ENCODE measurements at regions not wholly inside any gene's neighbourhood (a gene's known extent, or its start where the extent isn't known, plus 50 kb on each side); places are given as distances from the start of the nearest gene placed in this dataset.

GRCh38 chr16:76175718-76176117 is 101.5 kb upstream of the CNTNAP4 start:
- Histone ChIP-seq H3K27me3 (ENCODE audit: insufficient read depth) (no peaks in the 10 kb centered on the region), H3K4me2 (no peak overlapping the region), H4K20me1 (replicated peaks; ENCODE audit: insufficient read depth) (no peaks in the 10 kb centered on the region), H3K79me2 (replicated peaks; ENCODE audit: insufficient read depth) (no peaks in the 10 kb centered on the region), H3F3A (replicated peaks; ENCODE audit: low read depth) (no peaks in the 10 kb centered on the region), H2AFZ (no peak overlapping the region), H3K27ac (ENCODE audit: low read depth) (no peak overlapping the region), H3K9me2 (ENCODE audit: insufficient read depth) (no peaks in the 10 kb centered on the region), H3K36me3 (ENCODE audit: insufficient read depth) (no peaks in the 10 kb centered on the region), H3K4me3 (no peak overlapping the region), H3K4me1 (ENCODE audit: insufficient read depth) (no peaks in the 10 kb centered on the region)
- ATAC-seq (no peak), DNase-seq (ENCODE audit: low spot score) (no peak)
- Mint-ChIP-seq H3K9me3 (peaks cover 68% of the 10 kb centered on the region), H3K36me3 (ENCODE audit: low read depth) (no peaks in the 10 kb centered on the region; the same call in 2 of the 3 replicates), H3K4me3 (no peak overlapping the region), H3K27me3 (ENCODE audit: insufficient read depth, low read depth, poor library complexity) (peaks cover 1% of the 10 kb centered on the region), H3K27ac (no peak overlapping the region), H3K4me1 (no peaks in the 10 kb centered on the region)
- no peak for TF ChIP-seq NANOG (IDR thresholded peaks at IDR 0.05; ENCODE audit: borderline replicate concordance)
- TF ChIP-seq, protein P1, sequence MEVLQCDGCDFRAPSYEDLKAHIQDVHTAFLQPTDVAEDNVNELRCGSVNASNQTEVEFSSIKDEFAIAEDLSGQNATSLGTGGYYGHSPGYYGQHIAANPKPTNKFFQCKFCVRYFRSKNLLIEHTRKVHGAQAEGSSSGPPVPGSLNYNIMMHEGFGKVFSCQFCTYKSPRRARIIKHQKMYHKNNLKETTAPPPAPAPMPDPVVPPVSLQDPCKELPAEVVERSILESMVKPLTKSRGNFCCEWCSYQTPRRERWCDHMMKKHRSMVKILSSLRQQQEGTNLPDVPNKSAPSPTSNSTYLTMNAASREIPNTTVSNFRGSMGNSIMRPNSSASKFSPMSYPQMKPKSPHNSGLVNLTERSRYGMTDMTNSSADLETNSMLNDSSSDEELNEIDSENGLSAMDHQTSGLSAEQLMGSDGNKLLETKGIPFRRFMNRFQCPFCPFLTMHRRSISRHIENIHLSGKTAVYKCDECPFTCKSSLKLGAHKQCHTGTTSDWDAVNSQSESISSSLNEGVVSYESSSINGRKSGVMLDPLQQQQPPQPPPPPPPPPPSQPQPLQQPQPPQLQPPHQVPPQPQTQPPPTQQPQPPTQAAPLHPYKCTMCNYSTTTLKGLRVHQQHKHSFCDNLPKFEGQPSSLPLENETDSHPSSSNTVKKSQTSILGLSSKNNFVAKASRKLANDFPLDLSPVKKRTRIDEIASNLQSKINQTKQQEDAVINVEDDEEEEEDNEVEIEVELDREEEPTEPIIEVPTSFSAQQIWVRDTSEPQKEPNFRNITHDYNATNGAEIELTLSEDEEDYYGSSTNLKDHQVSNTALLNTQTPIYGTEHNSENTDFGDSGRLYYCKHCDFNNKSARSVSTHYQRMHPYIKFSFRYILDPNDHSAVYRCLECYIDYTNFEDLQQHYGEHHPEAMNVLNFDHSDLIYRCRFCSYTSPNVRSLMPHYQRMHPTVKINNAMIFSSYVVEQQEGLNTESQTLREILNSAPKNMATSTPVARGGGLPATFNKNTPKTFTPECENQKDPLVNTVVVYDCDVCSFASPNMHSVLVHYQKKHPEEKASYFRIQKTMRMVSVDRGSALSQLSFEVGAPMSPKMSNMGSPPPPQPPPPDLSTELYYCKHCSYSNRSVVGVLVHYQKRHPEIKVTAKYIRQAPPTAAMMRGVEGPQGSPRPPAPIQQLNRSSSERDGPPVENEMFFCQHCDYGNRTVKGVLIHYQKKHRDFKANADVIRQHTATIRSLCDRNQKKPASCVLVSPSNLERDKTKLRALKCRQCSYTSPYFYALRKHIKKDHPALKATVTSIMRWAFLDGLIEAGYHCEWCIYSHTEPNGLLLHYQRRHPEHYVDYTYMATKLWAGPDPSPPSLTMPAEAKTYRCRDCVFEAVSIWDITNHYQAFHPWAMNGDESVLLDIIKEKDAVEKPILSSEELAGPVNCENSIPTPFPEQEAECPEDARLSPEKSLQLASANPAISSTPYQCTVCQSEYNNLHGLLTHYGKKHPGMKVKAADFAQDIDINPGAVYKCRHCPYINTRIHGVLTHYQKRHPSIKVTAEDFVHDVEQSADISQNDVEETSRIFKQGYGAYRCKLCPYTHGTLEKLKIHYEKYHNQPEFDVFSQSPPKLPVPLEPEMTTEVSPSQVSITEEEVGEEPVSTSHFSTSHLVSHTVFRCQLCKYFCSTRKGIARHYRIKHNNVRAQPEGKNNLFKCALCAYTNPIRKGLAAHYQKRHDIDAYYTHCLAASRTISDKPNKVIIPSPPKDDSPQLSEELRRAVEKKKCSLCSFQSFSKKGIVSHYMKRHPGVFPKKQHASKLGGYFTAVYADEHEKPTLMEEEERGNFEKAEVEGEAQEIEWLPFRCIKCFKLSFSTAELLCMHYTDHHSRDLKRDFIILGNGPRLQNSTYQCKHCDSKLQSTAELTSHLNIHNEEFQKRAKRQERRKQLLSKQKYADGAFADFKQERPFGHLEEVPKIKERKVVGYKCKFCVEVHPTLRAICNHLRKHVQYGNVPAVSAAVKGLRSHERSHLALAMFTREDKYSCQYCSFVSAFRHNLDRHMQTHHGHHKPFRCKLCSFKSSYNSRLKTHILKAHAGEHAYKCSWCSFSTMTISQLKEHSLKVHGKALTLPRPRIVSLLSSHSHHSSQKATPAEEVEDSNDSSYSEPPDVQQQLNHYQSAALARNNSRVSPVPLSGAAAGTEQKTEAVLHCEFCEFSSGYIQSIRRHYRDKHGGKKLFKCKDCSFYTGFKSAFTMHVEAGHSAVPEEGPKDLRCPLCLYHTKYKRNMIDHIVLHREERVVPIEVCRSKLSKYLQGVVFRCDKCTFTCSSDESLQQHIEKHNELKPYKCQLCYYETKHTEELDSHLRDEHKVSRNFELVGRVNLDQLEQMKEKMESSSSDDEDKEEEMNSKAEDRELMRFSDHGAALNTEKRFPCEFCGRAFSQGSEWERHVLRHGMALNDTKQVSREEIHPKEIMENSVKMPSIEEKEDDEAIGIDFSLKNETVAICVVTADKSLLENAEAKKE (CRISPR knock-in tag; IDR thresholded peaks at IDR 0.05): no peak
- no peak for TF ChIP-seq STAT1 (IDR thresholded peaks at IDR 0.05; ENCODE audit: unreplicated experiment)
- TF ChIP-seq, protein P2, sequence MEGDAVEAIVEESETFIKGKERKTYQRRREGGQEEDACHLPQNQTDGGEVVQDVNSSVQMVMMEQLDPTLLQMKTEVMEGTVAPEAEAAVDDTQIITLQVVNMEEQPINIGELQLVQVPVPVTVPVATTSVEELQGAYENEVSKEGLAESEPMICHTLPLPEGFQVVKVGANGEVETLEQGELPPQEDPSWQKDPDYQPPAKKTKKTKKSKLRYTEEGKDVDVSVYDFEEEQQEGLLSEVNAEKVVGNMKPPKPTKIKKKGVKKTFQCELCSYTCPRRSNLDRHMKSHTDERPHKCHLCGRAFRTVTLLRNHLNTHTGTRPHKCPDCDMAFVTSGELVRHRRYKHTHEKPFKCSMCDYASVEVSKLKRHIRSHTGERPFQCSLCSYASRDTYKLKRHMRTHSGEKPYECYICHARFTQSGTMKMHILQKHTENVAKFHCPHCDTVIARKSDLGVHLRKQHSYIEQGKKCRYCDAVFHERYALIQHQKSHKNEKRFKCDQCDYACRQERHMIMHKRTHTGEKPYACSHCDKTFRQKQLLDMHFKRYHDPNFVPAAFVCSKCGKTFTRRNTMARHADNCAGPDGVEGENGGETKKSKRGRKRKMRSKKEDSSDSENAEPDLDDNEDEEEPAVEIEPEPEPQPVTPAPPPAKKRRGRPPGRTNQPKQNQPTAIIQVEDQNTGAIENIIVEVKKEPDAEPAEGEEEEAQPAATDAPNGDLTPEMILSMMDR (conservative IDR thresholded peaks at IDR 0.05; ENCODE audit: low read depth in 2 of 2): no peak
- TF ChIP-seq, protein P3, sequence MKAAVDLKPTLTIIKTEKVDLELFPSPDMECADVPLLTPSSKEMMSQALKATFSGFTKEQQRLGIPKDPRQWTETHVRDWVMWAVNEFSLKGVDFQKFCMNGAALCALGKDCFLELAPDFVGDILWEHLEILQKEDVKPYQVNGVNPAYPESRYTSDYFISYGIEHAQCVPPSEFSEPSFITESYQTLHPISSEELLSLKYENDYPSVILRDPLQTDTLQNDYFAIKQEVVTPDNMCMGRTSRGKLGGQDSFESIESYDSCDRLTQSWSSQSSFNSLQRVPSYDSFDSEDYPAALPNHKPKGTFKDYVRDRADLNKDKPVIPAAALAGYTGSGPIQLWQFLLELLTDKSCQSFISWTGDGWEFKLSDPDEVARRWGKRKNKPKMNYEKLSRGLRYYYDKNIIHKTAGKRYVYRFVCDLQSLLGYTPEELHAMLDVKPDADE (IDR thresholded peaks at IDR 0.05): no peak
- no peak for TF ChIP-seq ZNF331 (CRISPR knock-in tag; IDR thresholded peaks at IDR 0.05; ENCODE audit: low read depth)
- no peak for TF ChIP-seq EZH2 (IDR thresholded peaks at IDR 0.05; ENCODE audit: low read depth, unreplicated experiment)
- no peak for TF ChIP-seq ZNF114 (CRISPR knock-in tag; IDR thresholded peaks at IDR 0.05)
- no peak for TF ChIP-seq EZH2phosphoT487 (IDR thresholded peaks at IDR 0.05; ENCODE audit: unreplicated experiment)
- no peak for TF ChIP-seq JUNB (IDR thresholded peaks at IDR 0.05; ENCODE audit: unreplicated experiment)
- TF ChIP-seq, protein P4, sequence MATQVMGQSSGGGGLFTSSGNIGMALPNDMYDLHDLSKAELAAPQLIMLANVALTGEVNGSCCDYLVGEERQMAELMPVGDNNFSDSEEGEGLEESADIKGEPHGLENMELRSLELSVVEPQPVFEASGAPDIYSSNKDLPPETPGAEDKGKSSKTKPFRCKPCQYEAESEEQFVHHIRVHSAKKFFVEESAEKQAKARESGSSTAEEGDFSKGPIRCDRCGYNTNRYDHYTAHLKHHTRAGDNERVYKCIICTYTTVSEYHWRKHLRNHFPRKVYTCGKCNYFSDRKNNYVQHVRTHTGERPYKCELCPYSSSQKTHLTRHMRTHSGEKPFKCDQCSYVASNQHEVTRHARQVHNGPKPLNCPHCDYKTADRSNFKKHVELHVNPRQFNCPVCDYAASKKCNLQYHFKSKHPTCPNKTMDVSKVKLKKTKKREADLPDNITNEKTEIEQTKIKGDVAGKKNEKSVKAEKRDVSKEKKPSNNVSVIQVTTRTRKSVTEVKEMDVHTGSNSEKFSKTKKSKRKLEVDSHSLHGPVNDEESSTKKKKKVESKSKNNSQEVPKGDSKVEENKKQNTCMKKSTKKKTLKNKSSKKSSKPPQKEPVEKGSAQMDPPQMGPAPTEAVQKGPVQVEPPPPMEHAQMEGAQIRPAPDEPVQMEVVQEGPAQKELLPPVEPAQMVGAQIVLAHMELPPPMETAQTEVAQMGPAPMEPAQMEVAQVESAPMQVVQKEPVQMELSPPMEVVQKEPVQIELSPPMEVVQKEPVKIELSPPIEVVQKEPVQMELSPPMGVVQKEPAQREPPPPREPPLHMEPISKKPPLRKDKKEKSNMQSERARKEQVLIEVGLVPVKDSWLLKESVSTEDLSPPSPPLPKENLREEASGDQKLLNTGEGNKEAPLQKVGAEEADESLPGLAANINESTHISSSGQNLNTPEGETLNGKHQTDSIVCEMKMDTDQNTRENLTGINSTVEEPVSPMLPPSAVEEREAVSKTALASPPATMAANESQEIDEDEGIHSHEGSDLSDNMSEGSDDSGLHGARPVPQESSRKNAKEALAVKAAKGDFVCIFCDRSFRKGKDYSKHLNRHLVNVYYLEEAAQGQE (IDR thresholded peaks at IDR 0.05; ENCODE audit: unreplicated experiment): no peak
- no peak for TF ChIP-seq POLR2AphosphoS5 (IDR thresholded peaks at IDR 0.05; ENCODE audit: low read depth)
- no peak for TF ChIP-seq CREB1 (CRISPR knock-in tag; IDR thresholded peaks at IDR 0.05; ENCODE audit: low read depth)

Measured in GM23338 (cell line).